Astrocyte (in vitro differentiated cells and primary cell): ENCODE measurements at regions not wholly inside any gene's neighbourhood (a gene's known extent, or its start where the extent isn't known, plus 50 kb on each side); places are given as distances from the start of the nearest gene placed in this dataset.

Experiments
- DNase-seq: peaks from one replicate; pipeline ENCODE4 v3.0.0-alpha.2; 2010; ENCODE audit warnings: low read depth
- FAIRE-seq: peaks from 2 replicates; lab custom pipeline; 2011; peaks lifted over from hg19 to GRCh38; lab: Jason Lieb, UNC
- H2AFZ ChIP-seq: 2 replicates; pipeline ENCODE4 v1.6.0; 2012; ENCODE audit warnings: low read depth, low read length, inconsistent platforms
- H3K27ac ChIP-seq: 2 replicates; pipeline ENCODE4 v1.5.1; 2011; ENCODE audit warnings: low read depth, low read length, inconsistent platforms
- H3K27me3 ChIP-seq: 2 replicates; pipeline ENCODE4 v1.6.0; 2011; ENCODE audit warnings: low read length, inconsistent platforms; ENCODE audit not compliant: insufficient read depth
- H3K36me3 ChIP-seq: 2 replicates; pipeline ENCODE4 v1.5.1; 2011; ENCODE audit warnings: low read length, inconsistent platforms; ENCODE audit not compliant: insufficient read depth
- H3K4me1 ChIP-seq: 2 replicates; pipeline ENCODE4 v1.5.1; 2011; ENCODE audit warnings: low read length, inconsistent platforms; ENCODE audit not compliant: insufficient read depth
- H3K4me2 ChIP-seq: 2 replicates; pipeline ENCODE4 v1.6.0; 2012; ENCODE audit warnings: low read length, inconsistent platforms
- H3K4me3 ChIP-seq: 2 replicates; pipeline ENCODE4 v1.5.1; 2011; ENCODE audit warnings: low read depth, mild to moderate bottlenecking, low read length, inconsistent platforms; ENCODE audit not compliant: insufficient read depth
- H3K79me2 ChIP-seq: 2 replicates; pipeline ENCODE4 v1.6.0; 2012; ENCODE audit warnings: mild to moderate bottlenecking, low read length, inconsistent platforms; ENCODE audit not compliant: insufficient read depth
- H3K9ac ChIP-seq: 2 replicates; pipeline ENCODE4 v1.6.0; 2012; ENCODE audit warnings: mild to moderate bottlenecking, low read length, inconsistent platforms
- H3K9me3 ChIP-seq: 2 replicates; pipeline ENCODE4 v1.5.1; 2012; ENCODE audit warnings: low read depth, mild to moderate bottlenecking, low read length, inconsistent platforms; ENCODE audit not compliant: insufficient read depth
- H4K20me1 ChIP-seq: 2 replicates; pipeline ENCODE4 v1.6.0; 2012; ENCODE audit warnings: low read length, inconsistent platforms; ENCODE audit not compliant: insufficient read depth
- H3K27ac Mint-ChIP-seq: one replicate; pipeline ENCODE4 v1.8.0; 2021; ENCODE audit warnings: mild to moderate bottlenecking, mixed read lengths; ENCODE audit not compliant: unreplicated experiment
- H3K27me3 Mint-ChIP-seq: one replicate; pipeline ENCODE4 v1.8.0; 2021; ENCODE audit warnings: low read depth, mixed read lengths; ENCODE audit not compliant: unreplicated experiment
- H3K36me3 Mint-ChIP-seq: one replicate; pipeline ENCODE4 v1.8.0; 2021; ENCODE audit warnings: low read depth, mixed read lengths; ENCODE audit not compliant: unreplicated experiment
- H3K4me1 Mint-ChIP-seq: one replicate; pipeline ENCODE4 v1.8.0; 2021; ENCODE audit warnings: low read depth, mixed read lengths; ENCODE audit not compliant: unreplicated experiment
- H3K4me3 Mint-ChIP-seq: one replicate; pipeline ENCODE4 v1.8.0; 2021; ENCODE audit warnings: mild to moderate bottlenecking, moderate library complexity, mixed read lengths; ENCODE audit not compliant: unreplicated experiment
- H3K9me3 Mint-ChIP-seq: one replicate; pipeline ENCODE4 v1.8.0; 2021; ENCODE audit warnings: mild to moderate bottlenecking, mixed read lengths; ENCODE audit not compliant: unreplicated experiment
- CTCF ChIP-seq: IDR thresholded peaks from 2 replicates; pipeline ENCODE4 v1.5.1; 2011; ENCODE audit warnings: low read depth, mild to moderate bottlenecking, inconsistent platforms, low read length, moderate library complexity; ENCODE audit not compliant: insufficient read depth
- EZH2 ChIP-seq: IDR thresholded peaks from 2 replicates; pipeline ENCODE4 v1.6.1; 2012; ENCODE audit warnings: mild to moderate bottlenecking, low read length, inconsistent platforms; ENCODE audit not compliant: insufficient read depth

DNA sequence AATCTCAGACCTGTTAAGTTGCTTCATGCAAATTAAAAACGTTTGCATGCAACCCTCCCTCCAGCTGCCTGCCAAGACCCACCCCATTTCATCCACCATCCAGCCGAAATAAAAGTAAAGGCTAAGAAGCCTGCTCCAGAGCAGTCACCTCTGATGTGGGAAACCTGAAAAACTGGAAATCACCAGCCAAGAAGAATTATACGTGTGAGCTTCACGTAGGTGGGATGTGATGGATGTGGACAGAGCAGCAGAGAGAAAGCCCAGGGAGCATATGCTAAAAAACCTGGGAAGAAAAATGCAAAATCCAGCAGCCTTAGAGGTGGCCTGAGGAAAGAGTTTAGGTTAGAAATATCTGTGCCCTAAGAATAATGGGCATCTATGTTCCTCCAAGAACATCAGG is 160.6 kb upstream of the STS start:
- DNase-seq, result no peak
- Mint-ChIP-seq H3K27ac (no peak overlapping the region), H3K4me1 (no peaks in the 10 kb centered on the region)

GRCh38 chrX:6985537-6985936 is 162.0 kb upstream of the STS start:
- H3K9me3 ChIP-seq, result no peaks in the 10 kb centered on the region
- H4K20me1 ChIP-seq, result no peaks in the 10 kb centered on the region
- H3K9me3 Mint-ChIP-seq, result peaks cover 2% of the 10 kb centered on the region
- FAIRE-seq, result peak; percentile 84
- H3K27me3 Mint-ChIP-seq, result no peaks in the 10 kb centered on the region
- H3K9ac ChIP-seq, result no peak overlapping the region
- no peak overlapping the region for H3K4me3 Mint-ChIP-seq
- no peaks in the 10 kb centered on the region for H3K27me3 ChIP-seq
- H3K27ac Mint-ChIP-seq, result no peak overlapping the region
- H3K4me1 Mint-ChIP-seq, result no peaks in the 10 kb centered on the region
- TF ChIP-seq EZH2 (no peak), CTCF (no peak)
- H3K4me1 ChIP-seq, result no peaks in the 10 kb centered on the region
- no peak overlapping the region for H3K27ac ChIP-seq
- no peaks in the 10 kb centered on the region for H3K79me2 ChIP-seq
- H3K36me3 ChIP-seq, result no peaks in the 10 kb centered on the region
- DNase-seq, result no peak
- no peak overlapping the region for H2AFZ ChIP-seq
- H3K4me3 ChIP-seq, result no peak overlapping the region
- H3K4me2 ChIP-seq, result no peak overlapping the region
- H3K36me3 Mint-ChIP-seq, result no peaks in the 10 kb centered on the region

More for the DNA sequence above, 160.6 kb upstream of the STS start:
- no peaks in the 10 kb centered on the region for H3K79me2 ChIP-seq
- no peaks in the 10 kb centered on the region for H3K36me3 ChIP-seq
- no peaks in the 10 kb centered on the region for H3K4me1 ChIP-seq
- no peaks in the 10 kb centered on the region for H3K9me3 ChIP-seq
- no peak overlapping the region for H3K27ac ChIP-seq
- TF ChIP-seq CTCF, result no peak
- no peak for TF ChIP-seq EZH2
- H2AFZ ChIP-seq, result no peak overlapping the region
- FAIRE-seq, result no peak
- no peak overlapping the region for H3K4me3 ChIP-seq
- H3K4me3 Mint-ChIP-seq, result no peak overlapping the region
- H3K36me3 Mint-ChIP-seq, result no peaks in the 10 kb centered on the region
- H3K9me3 Mint-ChIP-seq, result peaks cover 2% of the 10 kb centered on the region
- H3K27me3 ChIP-seq, result no peaks in the 10 kb centered on the region
- H3K27me3 Mint-ChIP-seq, result no peaks in the 10 kb centered on the region
- H3K9ac ChIP-seq, result no peak overlapping the region
- H4K20me1 ChIP-seq, result no peaks in the 10 kb centered on the region
- no peak overlapping the region for H3K4me2 ChIP-seq

GRCh38 chrX:6983207-6983955 is 164.1 kb upstream of the STS start:
- no peak overlapping the region for H3K27ac Mint-ChIP-seq
- H3K27me3 Mint-ChIP-seq, result no peaks in the 10 kb centered on the region
- Histone ChIP-seq H3K27ac (no peak overlapping the region), H3K9me3 (no peaks in the 10 kb centered on the region), H3K79me2 (no peaks in the 10 kb centered on the region), H3K4me1 (no peaks in the 10 kb centered on the region), H3K9ac (no peak overlapping the region), H3K27me3 (no peaks in the 10 kb centered on the region), H3K4me2 (no peak overlapping the region), H2AFZ (no peak overlapping the region), H3K4me3 (no peak overlapping the region), H4K20me1 (no peaks in the 10 kb centered on the region), H3K36me3 (no peaks in the 10 kb centered on the region)
- no peaks in the 10 kb centered on the region for H3K36me3 Mint-ChIP-seq
- H3K9me3 Mint-ChIP-seq, result peaks cover 2% of the 10 kb centered on the region
- no peak for TF ChIP-seq CTCF
- TF ChIP-seq EZH2, result no peak
- no peak overlapping the region for H3K4me3 Mint-ChIP-seq
- DNase-seq (no peak), FAIRE-seq (peak; percentile 83)
- no peaks in the 10 kb centered on the region for H3K4me1 Mint-ChIP-seq
